ENCODE measurements at regions not wholly inside any gene's neighbourhood (a gene's known extent, or its start where the extent isn't known, plus 50 kb on each side); places are given as distances from the start of the nearest gene placed in this dataset.

GRCh38 chr9:134494273-134494815 lies 147.3 kb upstream of the COL5A1 start:
- no peak for TF ChIP-seq POLR2A (IDR thresholded peaks at IDR 0.05; ENCODE audit: control extremely low read depth in 1 of 2, low read depth in 2 of 2, low read length in 2 of 2)
- no peak for TF ChIP-seq CTCF (IDR thresholded peaks at IDR 0.05; ENCODE audit: control extremely low read depth in 1 of 3, insufficient read depth in 1 of 3, low read depth in 1 of 3, low read length in 3 of 3)
- TF ChIP-seq KDM1A (IDR thresholded peaks at IDR 0.05; ENCODE audit: borderline replicate concordance, low read length) = no peak
- no peak for TF ChIP-seq RAD21 (IDR thresholded peaks at IDR 0.05 in 1 of 2, conservative IDR thresholded peaks at IDR 0.05 in 1 of 2; ENCODE audit: low read depth in 2 of 2, low read length in 2 of 2)
- no peak for TF ChIP-seq CBX5 (IDR thresholded peaks at IDR 0.05; ENCODE audit: low read depth, low read length)
- no peak for TF ChIP-seq BCL11A (IDR thresholded peaks at IDR 0.05; ENCODE audit: low read depth in 2 of 2, low read length in 2 of 2)
